ENCODE measurements at regions not wholly inside any gene's neighbourhood (a gene's known extent, or its start where the extent isn't known, plus 50 kb on each side); places are given as distances from the start of the nearest gene placed in this dataset.
"Not testable (repeated sequence)": the region's sequence is repeated elsewhere in the genome, so short reads cannot be mapped to it uniquely, and the experiment has no call there.

DNA sequence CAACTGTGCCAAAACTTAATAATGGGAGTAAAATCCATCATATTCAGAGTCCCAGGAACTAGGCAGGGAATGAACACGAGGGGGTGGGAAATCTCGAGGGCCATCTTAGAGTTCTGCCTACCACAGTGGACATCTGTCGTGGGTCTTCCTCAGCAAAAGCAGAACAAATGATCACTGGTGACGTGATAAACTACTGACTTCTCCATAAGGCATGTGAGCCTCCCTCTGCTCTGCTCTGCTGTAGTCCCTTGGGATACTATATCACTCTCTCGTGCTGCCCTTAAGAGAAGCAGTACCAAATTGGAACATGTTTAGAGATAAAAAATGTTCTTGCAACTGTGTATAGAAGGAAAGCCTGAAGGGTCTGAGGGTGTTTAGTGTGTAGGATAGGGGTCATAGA is 180.5 kb downstream of the SPDYE17 start:
- TF ChIP-seq, protein P1, sequence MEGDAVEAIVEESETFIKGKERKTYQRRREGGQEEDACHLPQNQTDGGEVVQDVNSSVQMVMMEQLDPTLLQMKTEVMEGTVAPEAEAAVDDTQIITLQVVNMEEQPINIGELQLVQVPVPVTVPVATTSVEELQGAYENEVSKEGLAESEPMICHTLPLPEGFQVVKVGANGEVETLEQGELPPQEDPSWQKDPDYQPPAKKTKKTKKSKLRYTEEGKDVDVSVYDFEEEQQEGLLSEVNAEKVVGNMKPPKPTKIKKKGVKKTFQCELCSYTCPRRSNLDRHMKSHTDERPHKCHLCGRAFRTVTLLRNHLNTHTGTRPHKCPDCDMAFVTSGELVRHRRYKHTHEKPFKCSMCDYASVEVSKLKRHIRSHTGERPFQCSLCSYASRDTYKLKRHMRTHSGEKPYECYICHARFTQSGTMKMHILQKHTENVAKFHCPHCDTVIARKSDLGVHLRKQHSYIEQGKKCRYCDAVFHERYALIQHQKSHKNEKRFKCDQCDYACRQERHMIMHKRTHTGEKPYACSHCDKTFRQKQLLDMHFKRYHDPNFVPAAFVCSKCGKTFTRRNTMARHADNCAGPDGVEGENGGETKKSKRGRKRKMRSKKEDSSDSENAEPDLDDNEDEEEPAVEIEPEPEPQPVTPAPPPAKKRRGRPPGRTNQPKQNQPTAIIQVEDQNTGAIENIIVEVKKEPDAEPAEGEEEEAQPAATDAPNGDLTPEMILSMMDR (IDR thresholded peaks at IDR 0.05), result not testable (repeated sequence)
- TF ChIP-seq POLR2A (IDR thresholded peaks at IDR 0.05), result not testable (repeated sequence)

Measured in esophagus squamous epithelium (tissue), 4 donors.